Hindlimb muscle (tissue), 1 donor: ENCODE measurements at regions not wholly inside any gene's neighbourhood (a gene's known extent, or its start where the extent isn't known, plus 50 kb on each side); places are given as distances from the start of the nearest gene placed in this dataset.

Experiments
- DNase-seq: peaks from one replicate; pipeline ENCODE4 v3.0.0-alpha.2; 2013

GRCh38 chr7:81606078-81606863, 163.6 kb downstream of the HGF start:
- DNase-seq: no peak

GRCh38 chr7:81605493-81605892, 164.4 kb downstream of the HGF start:
- no peak for DNase-seq

GRCh38 chr7:81604808-81605174, 165.1 kb downstream of the HGF start:
- no peak for DNase-seq

- DNase-seq: no peak
Measured at GRCh38 chr7:81604075-81604807, 165.6 kb downstream of the HGF start.

- no peak for DNase-seq
Measured at GRCh38 chr7:81600608-81601007, 169.2 kb downstream of the HGF start.

GRCh38 chr7:81598951-81599350, 170.9 kb downstream of the HGF start:
- DNase-seq: no peak

GRCh38 chr7:81594767-81595166, 175.1 kb downstream of the HGF start:
- no peak for DNase-seq

- DNase-seq: peak; percentile 40
Measured at GRCh38 chr7:81590131-81590530, 179.7 kb downstream of the HGF start.

- no peak for DNase-seq
Measured at GRCh38 chr7:81584667-81585066, 185.2 kb downstream of the HGF start.

- no peak for DNase-seq
Measured at GRCh38 chr7:81583882-81584533, 185.8 kb downstream of the HGF start.

- no peak for DNase-seq
Measured at GRCh38 chr7:81583090-81583489, 186.8 kb downstream of the HGF start.

- DNase-seq: no peak
Measured at GRCh38 chr7:81577642-81578340, 192.1 kb downstream of the HGF start.

GRCh38 chr7:81574723-81575326, 195.0 kb downstream of the HGF start:
- DNase-seq: no peak

- no peak for DNase-seq
Measured at GRCh38 chr7:81573932-81574331, 195.9 kb downstream of the HGF start.

- no peak for DNase-seq
Measured at GRCh38 chr7:81573128-81573527, 196.7 kb downstream of the HGF start.

GRCh38 chr7:81562581-81562980, 207.3 kb downstream of the HGF start:
- no peak for DNase-seq

GRCh38 chr7:81560708-81561107, 209.1 kb downstream of the HGF start:
- no peak for DNase-seq

- no peak for DNase-seq
Measured at GRCh38 chr7:81549484-81550016, 220.3 kb downstream of the HGF start.

GRCh38 chr7:81534996-81535395, 234.9 kb downstream of the HGF start:
- no peak for DNase-seq

- no peak for DNase-seq
Measured at GRCh38 chr7:81534446-81534845, 235.4 kb downstream of the HGF start.

GRCh38 chr7:81533931-81534330, 235.9 kb downstream of the HGF start:
- no peak for DNase-seq

GRCh38 chr7:81533426-81533825, 236.4 kb downstream of the HGF start:
- peak; percentile 36 for DNase-seq
